AG09319 (cell line): ENCODE measurements at regions not wholly inside any gene's neighbourhood (a gene's known extent, or its start where the extent isn't known, plus 50 kb on each side); places are given as distances from the start of the nearest gene placed in this dataset.
A peak's percentile ranks its signal among the peaks of the same experiment; 100 is the strongest.

Experiments used
- DNase-seq: peaks from one replicate; pipeline ENCODE4 v3.0.0-alpha.2; 2010; ENCODE audit warnings: low read depth; ENCODE audit errors: extremely low read depth
- CTCF ChIP-seq: IDR thresholded peaks from 2 replicates; pipeline ENCODE4 v1.5.1; 2011; ENCODE audit warnings: low read depth, mild to moderate bottlenecking, inconsistent platforms, low read length, moderate library complexity

- DNase-seq = peak; percentile 25
Measured at GRCh38 chr12:77299001-77299400, 233.6 kb upstream of the E2F7 start.

DNA sequence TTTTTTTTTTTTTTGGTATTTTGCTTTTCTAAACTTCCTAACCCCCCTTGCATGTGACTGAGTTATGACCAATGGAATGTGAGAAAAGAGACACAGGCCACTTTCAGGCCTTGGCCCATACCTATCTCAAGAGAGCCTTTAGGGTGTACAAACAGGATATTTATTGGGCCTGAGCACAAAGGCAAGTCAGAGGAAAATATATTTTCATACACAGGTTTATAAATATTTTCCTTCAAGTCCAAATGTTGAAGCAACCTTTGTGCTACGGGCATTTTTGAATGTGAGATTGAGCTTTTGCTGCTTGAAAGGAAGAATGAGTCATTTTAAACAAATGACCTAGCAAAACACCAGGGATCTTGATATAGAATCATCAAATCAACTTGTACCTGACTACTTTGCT lies 228.6 kb upstream of the E2F7 start:
- no peak for DNase-seq
- TF ChIP-seq CTCF = no peak

More at GRCh38 chr12:77299001-77299400, 233.6 kb upstream of the E2F7 start:
- TF ChIP-seq CTCF = no peak

- no peak for DNase-seq
- TF ChIP-seq CTCF = no peak
Measured at GRCh38 chr12:77274926-77275325, 209.6 kb upstream of the E2F7 start.

DNA sequence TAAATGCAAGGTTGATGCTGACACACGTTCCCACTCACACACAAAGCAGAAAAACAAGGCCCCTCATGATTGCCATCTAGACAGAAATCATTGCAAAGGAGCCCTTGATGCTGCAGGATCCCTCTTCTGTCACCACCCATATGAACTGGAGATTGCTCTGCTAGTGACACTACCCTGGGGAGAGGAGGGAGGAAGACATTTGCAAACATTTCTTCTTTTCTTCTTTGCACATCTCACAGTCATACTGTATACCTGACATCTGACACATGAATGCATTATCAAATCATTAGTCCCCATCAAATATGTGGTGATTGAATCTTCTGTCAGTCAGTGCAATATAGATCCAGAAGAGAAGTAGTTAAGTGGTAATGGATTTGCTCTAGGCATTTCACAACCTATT lies 208.5 kb upstream of the E2F7 start:
- no peak for TF ChIP-seq CTCF

GRCh38 chr12:77256956-77257355 lies 191.6 kb upstream of the E2F7 start:
- TF ChIP-seq CTCF = no peak
- DNase-seq = no peak

More for the DNA sequence above, 208.5 kb upstream of the E2F7 start:
- DNase-seq = no peak

DNA sequence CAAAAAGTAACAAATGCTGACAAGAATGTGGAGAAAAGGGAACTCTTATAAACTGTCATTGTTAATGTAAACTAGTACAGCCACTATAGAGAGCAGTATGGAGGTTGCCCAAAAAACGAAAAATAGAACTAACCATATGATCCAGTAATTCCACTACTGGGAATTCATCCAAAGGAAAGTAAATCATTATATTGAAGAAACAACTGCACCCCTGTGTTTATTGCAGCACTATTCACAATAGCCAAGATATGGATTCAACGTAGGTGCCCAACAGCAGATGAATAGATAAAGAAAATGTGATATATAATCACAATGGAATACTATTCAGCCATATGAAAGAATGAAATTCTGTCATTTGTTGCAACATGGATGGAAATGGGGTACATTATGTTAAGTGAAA lies 188.0 kb upstream of the E2F7 start:
- TF ChIP-seq CTCF = no peak
- DNase-seq = no peak

- TF ChIP-seq CTCF = no peak
- no peak for DNase-seq
Measured at GRCh38 chr12:77251799-77252198, 186.4 kb upstream of the E2F7 start.
